PFSK-1 (cell line): ENCODE measurements at regions not wholly inside any gene's neighbourhood (a gene's known extent, or its start where the extent isn't known, plus 50 kb on each side); places are given as distances from the start of the nearest gene placed in this dataset.

ENCODE experiments used
- FOXP2 ChIP-seq: optimal IDR thresholded peaks from 2 replicates; pipeline ENCODE3; 2011; ENCODE audit warnings: borderline replicate concordance, control low read depth, inconsistent platforms; ENCODE audit not compliant: insufficient read depth; ENCODE audit errors: extremely low read length, extremely low read depth
- POLR2AphosphoS5 ChIP-seq: IDR thresholded peaks from 2 replicates; pipeline ENCODE4 v1.6.1; 2012; ENCODE audit warnings: low read depth, mild to moderate bottlenecking, control low read depth, low read length, moderate library complexity
- SIN3A ChIP-seq: IDR thresholded peaks from 2 replicates; pipeline ENCODE4 v1.6.1; 2012; ENCODE audit warnings: mild to moderate bottlenecking, low read length, moderate library complexity, borderline replicate concordance; ENCODE audit not compliant: insufficient read depth
- TAF1 ChIP-seq: IDR thresholded peaks from 2 replicates; pipeline ENCODE4 v1.6.1; 2012; ENCODE audit warnings: low read length, control low read depth, borderline replicate concordance; ENCODE audit not compliant: insufficient read depth
- TF ChIP-seq, protein P1 (sequence below), 2 experiments: IDR thresholded peaks; 2 replicates each; pipeline versions ENCODE4 v1.6.1 to v1.8.0; 2011 to 2012; ENCODE audit warnings: low read depth in 2 of 2, low read length in 2 of 2, control low read depth in 1 of 2, inconsistent platforms in 1 of 2, mild to moderate bottlenecking in 1 of 2, moderate library complexity in 1 of 2; ENCODE audit not compliant: insufficient read depth in 1 of 2

DNA sequence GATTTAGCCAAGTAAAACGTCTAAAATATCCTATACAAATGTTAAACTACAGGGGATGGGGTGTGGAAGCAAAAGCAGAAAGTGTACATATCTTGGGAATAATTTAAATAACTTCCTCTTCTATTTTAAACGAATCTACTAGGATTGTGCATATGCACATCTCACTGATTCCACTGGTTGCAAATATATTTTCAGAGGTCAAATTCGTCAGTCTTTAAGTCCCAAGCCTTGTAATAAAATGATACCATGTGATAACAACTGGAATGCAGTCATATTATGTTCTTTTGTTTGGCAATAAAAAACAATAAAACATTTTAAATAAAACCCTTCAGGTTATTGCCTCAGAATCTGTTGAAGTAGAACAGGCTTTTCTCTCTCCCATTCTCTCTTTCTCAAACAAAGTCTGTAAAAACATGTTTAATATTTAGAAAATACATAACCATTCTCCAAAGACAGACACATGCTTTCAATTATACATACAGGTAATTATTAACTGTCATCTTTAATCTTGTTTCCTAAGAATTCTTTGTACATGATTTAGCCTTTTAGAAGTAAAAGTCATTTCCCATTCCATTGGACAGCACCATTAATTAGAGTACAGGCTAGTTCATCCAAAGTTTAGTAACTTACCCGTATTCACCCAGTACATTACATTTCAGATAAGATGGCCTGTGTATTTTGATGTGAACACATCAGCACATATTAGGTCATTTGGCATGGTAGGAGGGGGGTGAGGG is 421.1 kb downstream of the PCDH7 start:
- no peak for TF ChIP-seq SIN3A
- TF ChIP-seq, protein P1, sequence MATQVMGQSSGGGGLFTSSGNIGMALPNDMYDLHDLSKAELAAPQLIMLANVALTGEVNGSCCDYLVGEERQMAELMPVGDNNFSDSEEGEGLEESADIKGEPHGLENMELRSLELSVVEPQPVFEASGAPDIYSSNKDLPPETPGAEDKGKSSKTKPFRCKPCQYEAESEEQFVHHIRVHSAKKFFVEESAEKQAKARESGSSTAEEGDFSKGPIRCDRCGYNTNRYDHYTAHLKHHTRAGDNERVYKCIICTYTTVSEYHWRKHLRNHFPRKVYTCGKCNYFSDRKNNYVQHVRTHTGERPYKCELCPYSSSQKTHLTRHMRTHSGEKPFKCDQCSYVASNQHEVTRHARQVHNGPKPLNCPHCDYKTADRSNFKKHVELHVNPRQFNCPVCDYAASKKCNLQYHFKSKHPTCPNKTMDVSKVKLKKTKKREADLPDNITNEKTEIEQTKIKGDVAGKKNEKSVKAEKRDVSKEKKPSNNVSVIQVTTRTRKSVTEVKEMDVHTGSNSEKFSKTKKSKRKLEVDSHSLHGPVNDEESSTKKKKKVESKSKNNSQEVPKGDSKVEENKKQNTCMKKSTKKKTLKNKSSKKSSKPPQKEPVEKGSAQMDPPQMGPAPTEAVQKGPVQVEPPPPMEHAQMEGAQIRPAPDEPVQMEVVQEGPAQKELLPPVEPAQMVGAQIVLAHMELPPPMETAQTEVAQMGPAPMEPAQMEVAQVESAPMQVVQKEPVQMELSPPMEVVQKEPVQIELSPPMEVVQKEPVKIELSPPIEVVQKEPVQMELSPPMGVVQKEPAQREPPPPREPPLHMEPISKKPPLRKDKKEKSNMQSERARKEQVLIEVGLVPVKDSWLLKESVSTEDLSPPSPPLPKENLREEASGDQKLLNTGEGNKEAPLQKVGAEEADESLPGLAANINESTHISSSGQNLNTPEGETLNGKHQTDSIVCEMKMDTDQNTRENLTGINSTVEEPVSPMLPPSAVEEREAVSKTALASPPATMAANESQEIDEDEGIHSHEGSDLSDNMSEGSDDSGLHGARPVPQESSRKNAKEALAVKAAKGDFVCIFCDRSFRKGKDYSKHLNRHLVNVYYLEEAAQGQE (IDR thresholded peaks at IDR 0.05; ENCODE audit: insufficient read depth in 1 of 2, low read depth in 2 of 2, low read length in 2 of 2): no peak
- TF ChIP-seq FOXP2: no peak
- no peak for TF ChIP-seq TAF1
- no peak for TF ChIP-seq POLR2AphosphoS5

DNA sequence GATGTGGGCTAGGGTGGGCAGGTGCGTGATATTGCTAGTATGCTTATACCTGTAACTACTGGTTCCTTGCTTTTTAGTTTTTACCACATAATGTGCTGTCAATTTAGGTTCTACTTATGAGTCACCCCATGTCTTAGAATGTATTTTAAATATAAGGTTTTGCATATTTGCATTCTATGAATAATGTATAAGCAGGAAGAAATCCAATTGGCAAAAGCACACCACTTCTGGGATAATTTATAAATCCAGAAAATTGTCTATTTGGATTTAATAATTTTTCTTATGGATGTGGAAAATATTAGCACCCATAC is 421.6 kb downstream of the PCDH7 start:
- TF ChIP-seq SIN3A: no peak
- no peak for TF ChIP-seq TAF1
- no peak for TF ChIP-seq FOXP2
- TF ChIP-seq POLR2AphosphoS5: no peak
- TF ChIP-seq, protein P1 (IDR thresholded peaks at IDR 0.05; ENCODE audit: insufficient read depth in 1 of 2, low read depth in 2 of 2, low read length in 2 of 2): no peak

DNA sequence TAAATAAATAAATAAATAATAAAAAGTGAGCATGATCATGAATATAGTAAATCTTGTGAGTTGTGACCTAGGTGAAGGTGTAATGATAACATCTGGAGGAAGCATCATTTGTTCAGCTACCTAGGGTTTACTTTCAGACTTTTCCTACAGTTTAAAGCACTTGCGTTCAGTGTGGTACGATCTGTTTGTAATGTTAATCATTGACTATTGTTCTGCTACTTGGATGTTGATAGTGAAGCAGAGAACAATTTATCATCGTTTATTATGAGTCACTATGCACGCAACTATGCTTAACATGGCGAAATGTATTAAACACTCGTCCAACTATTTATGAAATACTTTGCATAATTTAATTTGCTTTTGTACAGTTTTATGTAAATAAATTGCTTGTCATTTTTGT is 426.2 kb downstream of the PCDH7 start:
- TF ChIP-seq, protein P1 (IDR thresholded peaks at IDR 0.05; ENCODE audit: insufficient read depth in 1 of 2, low read depth in 2 of 2, low read length in 2 of 2): no peak
- TF ChIP-seq FOXP2 (no peak), SIN3A (no peak)

DNA sequence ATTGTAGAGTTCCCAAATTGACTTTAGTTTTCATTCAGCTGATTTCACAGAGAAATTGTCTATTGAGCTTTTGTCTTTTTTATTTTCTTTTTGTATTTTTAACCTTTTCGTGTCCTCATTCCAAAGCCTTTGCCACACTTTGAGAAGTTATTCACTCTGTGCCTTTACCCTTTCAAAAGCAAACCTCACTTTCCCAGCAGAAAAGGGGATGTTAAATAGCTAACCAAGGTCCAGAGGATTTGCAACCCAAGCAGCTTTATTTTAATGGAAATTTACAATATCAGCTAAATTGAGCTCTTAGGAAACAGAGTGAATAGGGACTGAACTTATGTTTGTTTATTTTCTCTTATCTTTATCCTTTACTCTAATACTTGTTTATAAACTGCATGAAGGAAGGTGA is 428.8 kb downstream of the PCDH7 start:
- no peak for TF ChIP-seq SIN3A
- TF ChIP-seq, protein P1 (IDR thresholded peaks at IDR 0.05; ENCODE audit: insufficient read depth in 1 of 2, low read depth in 2 of 2, low read length in 2 of 2): no peak
- TF ChIP-seq FOXP2: no peak
- no peak for TF ChIP-seq TAF1
- TF ChIP-seq POLR2AphosphoS5: no peak

DNA sequence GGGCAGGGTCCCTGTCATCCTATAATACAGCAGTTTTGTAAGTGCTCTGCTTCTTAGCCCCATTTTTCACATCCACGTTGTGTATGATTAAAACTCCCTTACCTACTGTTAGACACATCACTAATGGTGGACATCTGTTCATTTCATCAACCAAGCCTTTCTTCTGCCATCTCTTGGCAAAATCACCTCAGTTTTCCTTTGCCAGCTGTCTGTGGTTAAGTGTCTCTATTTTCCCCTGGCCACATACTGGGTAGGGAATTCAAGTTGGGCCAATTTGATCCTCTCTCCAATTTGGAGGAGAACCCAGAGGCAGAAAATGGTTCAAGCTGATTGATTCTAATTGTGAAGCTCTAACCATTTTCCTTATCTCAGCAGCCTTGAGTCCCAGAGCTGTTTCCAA is 436.1 kb downstream of the PCDH7 start:
- TF ChIP-seq POLR2AphosphoS5: no peak
- TF ChIP-seq FOXP2: no peak
- TF ChIP-seq, protein P1 (IDR thresholded peaks at IDR 0.05; ENCODE audit: insufficient read depth in 1 of 2, low read depth in 2 of 2, low read length in 2 of 2): no peak
- no peak for TF ChIP-seq TAF1
- no peak for TF ChIP-seq SIN3A
